ENCODE measurements at regions not wholly inside any gene's neighbourhood (a gene's known extent, or its start where the extent isn't known, plus 50 kb on each side); places are given as distances from the start of the nearest gene placed in this dataset.

GRCh38 chr9:136604823-136605525 lies 57.7 kb upstream of the EGFL7 start:
- TF ChIP-seq, protein P1, sequence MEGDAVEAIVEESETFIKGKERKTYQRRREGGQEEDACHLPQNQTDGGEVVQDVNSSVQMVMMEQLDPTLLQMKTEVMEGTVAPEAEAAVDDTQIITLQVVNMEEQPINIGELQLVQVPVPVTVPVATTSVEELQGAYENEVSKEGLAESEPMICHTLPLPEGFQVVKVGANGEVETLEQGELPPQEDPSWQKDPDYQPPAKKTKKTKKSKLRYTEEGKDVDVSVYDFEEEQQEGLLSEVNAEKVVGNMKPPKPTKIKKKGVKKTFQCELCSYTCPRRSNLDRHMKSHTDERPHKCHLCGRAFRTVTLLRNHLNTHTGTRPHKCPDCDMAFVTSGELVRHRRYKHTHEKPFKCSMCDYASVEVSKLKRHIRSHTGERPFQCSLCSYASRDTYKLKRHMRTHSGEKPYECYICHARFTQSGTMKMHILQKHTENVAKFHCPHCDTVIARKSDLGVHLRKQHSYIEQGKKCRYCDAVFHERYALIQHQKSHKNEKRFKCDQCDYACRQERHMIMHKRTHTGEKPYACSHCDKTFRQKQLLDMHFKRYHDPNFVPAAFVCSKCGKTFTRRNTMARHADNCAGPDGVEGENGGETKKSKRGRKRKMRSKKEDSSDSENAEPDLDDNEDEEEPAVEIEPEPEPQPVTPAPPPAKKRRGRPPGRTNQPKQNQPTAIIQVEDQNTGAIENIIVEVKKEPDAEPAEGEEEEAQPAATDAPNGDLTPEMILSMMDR (IDR thresholded peaks at IDR 0.05): no peak
- TF ChIP-seq POLR2A (IDR thresholded peaks at IDR 0.05): no peak

Measured in right lobe of liver (tissue), 4 donors.